ENCODE measurements at regions not wholly inside any gene's neighbourhood (a gene's known extent, or its start where the extent isn't known, plus 50 kb on each side); places are given as distances from the start of the nearest gene placed in this dataset.
A peak's percentile ranks its signal among the peaks of the same experiment; 100 is the strongest.
"Not testable (repeated sequence)": the region's sequence is repeated elsewhere in the genome, so short reads cannot be mapped to it uniquely, and the experiment has no call there.

DNA sequence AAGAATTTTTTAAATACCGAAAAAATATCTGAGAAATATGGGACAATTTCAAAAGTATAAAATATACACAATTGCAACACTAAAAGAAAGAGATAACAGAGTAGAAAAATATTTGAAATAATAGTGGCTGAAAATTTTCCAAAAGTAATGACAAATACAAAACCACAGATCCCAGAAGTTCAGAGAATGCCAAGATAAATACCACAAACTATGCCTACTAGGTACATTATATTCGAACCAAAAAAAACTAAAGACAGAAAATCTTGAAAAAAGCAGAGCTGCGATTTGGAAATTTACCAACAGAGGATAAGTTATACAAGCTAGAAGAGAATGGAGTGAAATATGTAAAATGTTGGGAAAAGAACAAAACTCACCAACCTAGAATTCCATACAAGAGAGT, 191.3 kb upstream of the ELAC2 start:
- DNase-seq (ENCODE audit: low spot score) = no peak

DNA sequence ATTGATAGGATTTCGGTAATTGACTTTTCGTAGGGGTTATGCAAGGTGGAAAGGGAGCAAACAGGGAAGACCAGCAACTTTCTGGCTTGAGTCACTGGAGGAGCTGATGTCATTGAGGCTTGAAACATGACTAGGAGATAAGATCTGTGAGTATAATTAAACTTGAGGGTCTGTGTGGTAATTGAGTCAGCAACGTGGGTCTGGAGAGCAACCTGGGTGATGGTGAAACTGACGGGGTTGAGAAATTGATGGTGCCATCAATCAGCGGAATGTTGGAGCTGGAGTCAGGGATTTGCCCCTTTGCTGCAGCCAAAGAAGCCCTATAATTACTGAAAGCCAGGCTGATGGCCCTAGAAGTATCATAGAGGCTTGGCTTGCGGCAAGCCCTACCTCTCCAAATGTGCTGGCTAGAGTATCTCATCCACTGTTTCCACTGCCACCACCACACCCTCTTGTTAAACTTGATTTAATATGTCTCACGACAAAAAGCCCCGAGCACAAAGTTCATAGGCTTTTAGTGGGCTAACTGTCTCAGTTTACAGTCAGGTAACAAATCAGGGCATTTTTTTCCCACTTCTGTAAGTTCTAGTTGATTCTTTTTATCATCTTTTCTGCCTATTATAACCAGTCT, 186.9 kb upstream of the ELAC2 start:
- DNase-seq (ENCODE audit: low spot score) = no peak

DNA sequence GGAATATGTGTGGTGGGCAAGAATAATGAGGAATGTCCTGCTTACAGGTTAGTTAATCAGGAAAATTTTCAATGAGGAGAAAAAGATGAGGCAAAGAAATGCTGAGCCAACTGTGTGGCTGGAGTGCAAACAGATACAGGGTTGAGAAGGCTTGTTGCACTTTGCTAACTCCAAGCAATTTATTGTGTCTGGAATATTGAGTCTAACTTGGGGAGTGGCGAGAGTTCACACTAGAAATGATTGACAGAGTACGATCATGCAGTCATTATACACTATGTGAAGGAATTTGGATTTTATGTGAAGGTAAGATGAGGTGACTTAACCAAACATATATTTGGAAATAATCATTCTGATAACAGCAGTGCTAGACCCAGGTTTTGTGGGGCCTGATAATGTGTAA, 185.0 kb upstream of the ELAC2 start:
- DNase-seq (ENCODE audit: low spot score) = no peak

GRCh38 chr17:13200671-13201070, 182.8 kb upstream of the ELAC2 start:
- DNase-seq (ENCODE audit: low spot score) = no peak

- no peak for DNase-seq (ENCODE audit: low spot score)
Observed at GRCh38 chr17:13199425-13199824, 181.6 kb upstream of the ELAC2 start.

DNA sequence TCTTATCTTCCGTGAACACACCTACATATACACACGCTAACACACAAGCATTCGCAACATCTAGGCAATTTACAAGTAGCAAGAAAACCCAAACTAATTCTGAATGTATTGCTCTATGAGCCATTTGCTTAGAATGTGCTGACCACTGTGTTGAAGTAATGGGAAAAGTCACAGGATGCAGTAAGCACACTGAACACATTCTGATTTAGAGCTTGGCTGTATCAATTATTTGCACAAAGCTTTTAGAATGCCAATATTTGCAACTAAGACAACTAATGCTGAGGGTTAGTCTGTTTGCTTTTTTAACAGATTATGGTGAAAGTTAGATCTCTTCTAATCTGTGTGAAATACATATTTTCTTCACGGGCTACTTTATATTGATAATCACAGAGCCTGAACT, 179.8 kb upstream of the ELAC2 start:
- no peak for DNase-seq (ENCODE audit: low spot score)

GRCh38 chr17:13194887-13195286, 177.1 kb upstream of the ELAC2 start:
- DNase-seq (ENCODE audit: low spot score) = no peak

GRCh38 chr17:13182854-13183253, 165.0 kb upstream of the ELAC2 start:
- no peak for DNase-seq (ENCODE audit: low spot score)

DNA sequence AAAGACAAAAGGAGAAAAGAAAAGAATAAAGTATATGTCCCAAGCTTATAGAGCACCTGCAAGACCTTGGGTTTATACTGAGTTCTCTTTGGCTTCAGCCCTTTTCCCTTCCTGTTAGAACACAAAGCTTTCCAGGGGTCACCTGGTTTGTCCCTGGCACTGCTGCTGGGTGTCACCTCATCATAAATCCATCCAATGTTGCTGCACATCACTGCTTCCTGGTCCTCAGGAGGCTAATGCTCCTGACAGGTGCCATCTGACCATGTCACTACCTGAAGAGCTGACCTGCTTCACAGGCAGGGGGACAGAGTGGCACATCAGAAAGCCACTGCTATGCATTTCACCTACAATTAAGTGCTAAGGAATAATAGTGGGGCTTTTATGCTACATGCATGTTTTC, 164.6 kb upstream of the ELAC2 start:
- no peak for DNase-seq (ENCODE audit: low spot score)

DNA sequence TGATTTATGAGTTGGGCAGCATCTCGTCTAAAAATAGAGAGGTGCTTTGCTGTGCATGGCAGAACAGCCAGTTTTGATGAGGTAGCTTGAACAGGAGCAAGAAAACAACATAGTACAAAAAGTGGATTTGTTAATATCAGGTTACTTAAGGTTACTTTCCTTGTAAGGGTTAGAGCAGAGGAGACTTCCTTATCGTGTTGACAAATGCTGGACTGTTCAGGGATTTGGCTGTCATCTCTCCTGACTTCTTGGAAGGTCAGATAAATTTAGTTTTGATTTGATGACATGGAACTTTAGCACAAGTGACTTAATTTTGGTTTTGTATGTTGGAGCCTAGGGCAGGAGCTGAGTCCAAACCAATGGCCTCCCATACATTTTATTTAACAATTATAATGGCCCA, 163.9 kb upstream of the ELAC2 start:
- no peak for DNase-seq (ENCODE audit: low spot score)

DNA sequence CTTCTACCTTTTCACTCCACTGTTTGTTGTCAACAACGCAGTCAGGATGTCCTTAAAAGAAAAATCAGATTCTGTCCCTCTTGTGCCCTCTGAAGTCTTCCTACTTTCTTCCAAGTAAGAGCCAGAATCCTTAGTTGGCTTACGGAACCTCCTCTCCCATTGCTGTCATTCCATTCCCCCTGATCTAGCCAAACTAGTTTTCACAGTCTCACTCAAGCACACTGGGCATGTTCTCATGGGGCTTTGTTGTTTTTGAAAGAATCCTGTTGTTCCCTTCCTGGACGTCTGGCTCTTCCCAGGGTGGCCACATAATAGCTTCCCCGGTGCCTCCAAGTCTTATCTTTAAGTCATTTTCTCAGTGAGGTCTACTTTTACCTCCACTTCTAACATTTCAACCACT, 158.6 kb upstream of the ELAC2 start:
- no peak for DNase-seq (ENCODE audit: low spot score)

DNA sequence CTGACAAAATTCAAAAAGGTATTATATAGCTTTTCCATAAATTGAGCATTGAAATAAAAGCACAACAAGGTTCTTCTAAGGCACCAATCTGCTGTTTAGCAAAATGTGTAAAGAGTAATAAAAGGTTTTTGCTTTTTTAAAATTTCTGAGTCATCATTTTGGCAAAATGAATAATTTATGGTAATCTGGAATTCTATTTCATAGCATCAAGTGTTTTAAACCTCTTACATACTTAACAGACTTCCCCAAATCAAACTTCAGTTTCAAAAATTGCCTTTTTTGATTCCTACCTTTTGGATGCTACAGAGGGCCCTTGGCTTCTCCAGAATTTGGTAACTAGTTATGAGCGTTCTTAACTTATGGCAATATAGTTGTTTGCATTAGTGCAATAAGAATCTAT, 154.0 kb upstream of the ELAC2 start:
- DNase-seq (ENCODE audit: low spot score) = no peak

GRCh38 chr17:13162361-13162760, 144.5 kb upstream of the ELAC2 start:
- no peak for DNase-seq (ENCODE audit: low spot score)

DNA sequence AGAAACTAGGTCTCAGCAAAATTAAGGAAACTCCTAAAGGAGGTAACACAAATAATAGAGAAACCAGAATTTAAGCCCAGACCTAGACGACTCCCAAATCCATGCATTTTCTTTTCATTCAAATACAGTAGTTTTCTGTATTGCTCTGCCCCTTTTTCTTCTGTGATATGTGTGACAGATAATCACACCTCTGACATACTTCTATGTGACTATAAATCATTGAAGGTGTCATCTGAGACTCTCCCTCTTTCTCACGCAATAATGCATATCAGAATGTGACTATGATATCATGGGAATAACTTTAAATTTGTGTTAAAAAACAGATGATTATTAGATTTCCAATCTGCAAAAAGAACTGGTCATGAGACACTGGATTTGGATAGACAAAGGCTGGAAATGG, 143.0 kb upstream of the ELAC2 start:
- no peak for DNase-seq (ENCODE audit: low spot score)

DNA sequence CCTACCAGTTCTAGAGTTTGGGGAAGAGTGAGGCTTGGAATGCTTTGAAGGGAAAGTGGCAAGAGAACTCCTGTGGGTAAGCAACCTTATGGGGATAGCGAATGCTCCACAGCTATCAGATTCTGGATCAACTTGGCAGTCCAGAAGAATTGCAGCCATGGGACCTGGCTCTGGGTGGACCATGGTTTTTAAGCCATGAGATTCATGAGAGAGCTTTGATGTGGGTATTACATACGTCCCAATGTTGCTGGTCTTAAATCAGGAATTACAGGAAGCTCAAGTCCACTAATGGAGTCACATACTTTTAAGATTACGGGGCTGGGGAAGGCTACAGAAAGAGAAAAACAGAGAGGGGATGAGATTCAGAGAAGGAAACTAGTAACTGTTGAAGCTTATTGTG, 142.5 kb upstream of the ELAC2 start:
- DNase-seq (ENCODE audit: low spot score) = no peak

- DNase-seq (ENCODE audit: low spot score) = no peak
Observed at GRCh38 chr17:13158494-13159240, 140.8 kb upstream of the ELAC2 start.

DNA sequence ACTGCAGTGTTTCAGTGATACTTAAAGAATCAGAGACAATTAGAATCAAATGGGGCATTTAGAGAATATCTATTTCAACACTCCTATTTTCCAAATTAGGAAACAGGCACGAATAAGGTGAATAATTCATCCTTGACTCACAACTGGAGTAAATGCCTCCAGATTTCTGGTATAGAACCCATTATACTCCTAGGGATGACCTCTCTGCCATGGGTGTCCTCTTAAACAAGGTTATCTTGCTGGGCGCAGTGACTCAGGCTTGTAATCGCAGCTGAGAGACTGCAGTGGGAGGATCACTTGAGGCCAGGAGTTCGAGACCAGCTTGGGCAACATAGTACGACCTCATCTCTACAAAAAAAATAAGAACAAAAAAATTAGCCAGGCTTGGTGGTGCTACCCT, 139.8 kb upstream of the ELAC2 start:
- DNase-seq (ENCODE audit: low spot score) = no peak

DNA sequence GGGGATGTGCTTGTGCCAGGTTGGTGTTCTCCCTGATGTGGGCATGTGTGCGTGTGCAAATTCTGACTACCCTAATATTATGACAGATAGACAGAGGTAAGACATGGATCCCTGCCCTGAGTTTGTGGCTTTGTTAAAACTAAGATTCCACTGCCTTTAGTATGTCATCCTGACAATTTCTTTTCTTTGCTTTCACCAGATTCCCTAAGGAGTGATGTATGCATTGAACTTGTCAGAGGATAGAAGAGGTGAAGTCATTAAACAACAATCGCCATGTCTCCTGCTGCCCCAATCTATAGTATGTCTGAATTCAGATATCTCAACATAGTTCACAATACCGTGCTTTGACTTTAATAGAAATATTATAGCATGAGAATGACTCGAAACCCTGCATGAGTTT, 137.1 kb upstream of the ELAC2 start:
- DNase-seq (ENCODE audit: low spot score) = no peak

GRCh38 chr17:13154398-13154797, 136.6 kb upstream of the ELAC2 start:
- DNase-seq (ENCODE audit: low spot score) = no peak

DNA sequence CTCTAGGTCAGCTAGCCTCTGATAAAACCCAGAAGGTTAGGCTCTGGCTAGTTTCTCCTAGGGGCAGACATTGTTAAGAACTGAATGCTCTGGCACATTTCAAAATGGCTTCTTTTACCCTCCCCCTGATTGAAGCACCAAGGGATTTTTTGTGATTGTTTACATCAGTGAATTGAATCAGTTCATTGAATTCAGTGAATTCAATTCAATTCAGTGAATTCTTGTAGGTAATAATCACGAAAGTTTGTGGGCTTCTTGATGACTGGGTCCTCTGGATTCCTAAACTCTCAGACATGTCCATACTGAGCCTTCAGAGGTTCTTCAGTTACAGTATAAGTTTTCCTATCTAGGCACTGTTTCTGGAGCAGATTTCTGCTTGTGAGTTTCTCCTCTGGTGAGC, 135.2 kb upstream of the ELAC2 start:
- no peak for DNase-seq (ENCODE audit: low spot score)

DNA sequence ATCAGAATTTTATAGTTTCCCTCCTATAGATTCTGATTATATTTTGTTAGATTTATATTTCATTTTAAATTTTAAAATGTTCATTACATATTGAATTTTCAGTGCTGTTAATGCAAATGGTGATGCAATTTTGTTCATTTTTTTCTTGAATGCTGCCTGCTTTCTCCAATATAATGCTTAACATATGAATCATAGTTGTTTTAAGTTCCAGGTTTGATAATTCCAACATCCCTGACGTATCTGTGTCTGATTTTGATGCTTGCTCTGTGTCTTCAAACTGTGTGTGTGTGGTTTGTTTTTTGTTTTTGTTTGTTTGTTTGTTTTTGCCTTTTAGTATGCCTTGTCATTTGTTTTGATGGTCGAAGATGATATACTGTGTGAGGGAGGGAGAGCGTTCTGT, 134.7 kb upstream of the ELAC2 start:
- DNase-seq (ENCODE audit: low spot score) = no peak

DNA sequence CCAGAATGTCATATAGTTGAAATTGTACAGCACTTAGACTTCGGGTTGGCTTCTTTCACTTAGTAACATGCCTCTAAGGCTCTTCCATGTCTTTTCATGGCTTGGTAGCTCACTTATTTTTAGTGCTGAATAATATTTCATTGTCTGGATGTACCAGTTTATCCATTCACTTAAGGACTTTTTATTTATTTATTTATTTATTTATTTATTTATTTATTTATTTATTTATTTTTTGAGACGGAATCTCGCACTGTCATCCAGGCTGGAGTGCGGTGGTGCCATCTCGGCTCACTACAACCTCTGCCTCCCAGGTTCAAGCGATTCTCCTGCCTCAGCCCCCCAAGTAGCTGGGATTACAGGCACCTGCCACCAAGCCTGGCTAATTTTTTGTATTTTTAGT, 132.9 kb upstream of the ELAC2 start:
- not testable (repeated sequence) for DNase-seq (ENCODE audit: low spot score)

GRCh38 chr17:13143001-13143400, 125.2 kb upstream of the ELAC2 start:
- no peak for DNase-seq (ENCODE audit: low spot score)

DNA sequence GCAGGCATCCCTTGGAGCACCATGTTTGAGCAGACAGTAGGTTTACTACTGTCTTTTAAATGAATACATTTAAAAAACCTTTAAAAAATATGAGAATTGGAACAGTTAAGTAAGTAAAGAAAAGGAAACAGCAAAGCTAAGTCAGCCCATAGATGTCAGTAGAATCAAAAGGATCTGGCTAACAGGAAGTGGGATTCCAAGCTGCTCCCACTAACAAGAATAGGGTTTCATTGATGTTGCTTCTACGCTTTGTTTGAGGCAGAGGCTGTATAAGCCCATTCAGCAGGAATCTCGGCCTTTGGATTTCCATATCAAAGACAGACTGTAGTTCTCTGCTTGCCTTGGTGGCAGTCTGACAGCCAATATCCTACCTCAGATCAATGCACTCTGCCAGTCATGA, 122.9 kb upstream of the ELAC2 start:
- DNase-seq (ENCODE audit: low spot score) = peak; percentile 5

All from COLO829 (cell line).